GM19324 (cell line): ENCODE measurements at regions not wholly inside any gene's neighbourhood (a gene's known extent, or its start where the extent isn't known, plus 50 kb on each side); places are given as distances from the start of the nearest gene placed in this dataset.
"Not testable (repeated sequence)": the region's sequence is repeated elsewhere in the genome, so short reads cannot be mapped to it uniquely, and the experiment has no call there.

Experiments
- ATAC-seq: cut with Tn5 transposase; IDR thresholded peaks from one replicate; pipeline ENCODE4 v1.9.1; 2021; ENCODE audit warnings: mild to moderate bottlenecking, moderate library complexity; ENCODE audit not compliant: unreplicated experiment, low FRiP score

DNA sequence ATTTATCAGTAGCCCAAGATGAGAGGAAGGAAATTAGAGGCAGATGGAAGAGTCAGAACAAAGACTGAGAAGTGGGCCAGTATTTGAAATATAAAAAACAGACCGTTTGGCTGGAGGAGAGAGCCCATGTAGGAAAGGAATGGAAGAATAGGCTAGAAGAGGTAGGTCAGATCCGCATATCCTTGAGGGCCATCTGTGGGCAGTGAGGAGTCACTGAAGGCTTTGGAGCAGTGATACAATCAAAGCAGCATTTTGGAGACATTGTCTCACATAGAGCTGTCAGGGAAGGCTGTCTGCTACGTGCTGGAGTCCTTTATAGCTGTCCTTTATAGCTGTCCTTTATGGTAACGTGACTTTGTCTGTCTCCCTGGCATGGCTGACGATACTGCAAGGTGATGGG is 92.0 kb upstream of the VEPH1 start:
- no peak for ATAC-seq

DNA sequence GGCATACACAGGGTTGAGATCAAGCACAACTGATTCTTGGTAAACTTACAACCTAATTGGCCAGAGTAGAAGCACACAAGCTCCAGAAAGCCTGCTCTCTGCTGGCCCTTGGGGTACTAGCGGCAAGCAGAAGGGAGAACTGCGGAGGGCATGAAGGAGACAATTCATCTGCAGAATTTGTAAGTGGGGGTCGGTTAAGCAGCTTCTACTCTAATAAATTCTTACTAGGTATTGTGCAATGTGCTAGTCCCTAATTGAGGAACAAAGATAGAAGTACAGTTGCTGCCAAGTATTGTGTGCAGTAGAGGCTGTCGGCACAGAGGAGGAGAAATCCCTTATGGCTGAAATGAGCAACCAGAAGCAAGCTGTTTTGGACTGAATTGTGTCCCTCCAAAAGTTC is 91.2 kb upstream of the VEPH1 start:
- ATAC-seq = no peak

DNA sequence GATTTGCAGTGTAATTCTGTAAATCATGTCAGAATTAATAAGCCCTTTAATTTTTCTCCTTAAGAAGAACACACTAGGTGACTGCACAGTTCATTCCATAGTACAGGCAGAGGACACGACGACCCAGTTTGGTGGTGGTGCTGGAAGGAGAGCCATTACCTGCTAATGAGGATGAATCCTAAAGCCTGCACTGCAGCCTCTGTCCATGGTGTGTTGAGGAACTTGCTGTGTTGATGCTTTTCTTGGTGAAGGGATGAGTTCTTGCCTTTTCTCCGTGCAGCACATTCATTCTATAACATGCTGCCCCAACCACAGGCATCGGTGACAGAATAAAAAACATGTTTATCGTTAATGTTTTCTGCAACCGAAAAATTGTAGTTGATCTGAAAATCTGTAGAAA is 89.6 kb upstream of the VEPH1 start:
- ATAC-seq = no peak

DNA sequence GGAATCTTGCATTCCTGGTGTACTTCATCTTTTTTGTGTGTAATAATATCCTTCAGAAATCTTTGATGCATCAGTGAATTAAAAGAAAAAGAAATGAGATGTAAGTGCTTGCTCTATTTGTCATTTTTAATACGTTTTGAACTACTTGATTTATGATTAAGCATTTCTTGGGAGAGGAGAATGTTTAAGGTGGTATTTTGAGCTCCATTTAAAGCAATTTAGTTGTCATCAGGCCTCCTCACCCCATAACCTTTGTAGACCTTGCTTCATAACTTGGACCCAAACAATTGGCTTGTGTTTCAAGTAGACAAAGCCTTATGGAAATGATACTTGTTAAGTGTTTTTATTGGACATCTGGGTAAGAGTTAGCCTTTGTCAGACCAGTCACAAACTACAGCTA is 87.1 kb upstream of the VEPH1 start:
- no peak for ATAC-seq

DNA sequence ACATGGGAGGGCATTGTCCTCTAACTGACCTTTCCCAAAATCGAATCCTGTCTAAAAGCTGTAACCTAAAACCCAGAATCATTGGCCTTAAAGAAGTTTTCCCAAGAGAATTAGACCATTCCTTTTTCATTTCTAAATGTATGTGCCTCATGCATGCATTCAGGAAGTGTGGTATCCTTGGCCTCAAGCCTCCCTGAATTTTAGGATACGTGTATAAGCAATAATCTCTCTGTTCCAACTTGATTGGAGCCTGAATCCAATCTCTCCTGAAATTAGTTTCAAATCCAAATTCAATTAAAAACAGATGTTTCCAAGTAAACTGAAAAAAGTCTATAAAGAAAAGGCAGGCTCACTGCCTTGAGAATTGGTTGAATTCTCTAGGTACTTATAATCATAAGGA is 86.0 kb upstream of the VEPH1 start:
- no peak for ATAC-seq

DNA sequence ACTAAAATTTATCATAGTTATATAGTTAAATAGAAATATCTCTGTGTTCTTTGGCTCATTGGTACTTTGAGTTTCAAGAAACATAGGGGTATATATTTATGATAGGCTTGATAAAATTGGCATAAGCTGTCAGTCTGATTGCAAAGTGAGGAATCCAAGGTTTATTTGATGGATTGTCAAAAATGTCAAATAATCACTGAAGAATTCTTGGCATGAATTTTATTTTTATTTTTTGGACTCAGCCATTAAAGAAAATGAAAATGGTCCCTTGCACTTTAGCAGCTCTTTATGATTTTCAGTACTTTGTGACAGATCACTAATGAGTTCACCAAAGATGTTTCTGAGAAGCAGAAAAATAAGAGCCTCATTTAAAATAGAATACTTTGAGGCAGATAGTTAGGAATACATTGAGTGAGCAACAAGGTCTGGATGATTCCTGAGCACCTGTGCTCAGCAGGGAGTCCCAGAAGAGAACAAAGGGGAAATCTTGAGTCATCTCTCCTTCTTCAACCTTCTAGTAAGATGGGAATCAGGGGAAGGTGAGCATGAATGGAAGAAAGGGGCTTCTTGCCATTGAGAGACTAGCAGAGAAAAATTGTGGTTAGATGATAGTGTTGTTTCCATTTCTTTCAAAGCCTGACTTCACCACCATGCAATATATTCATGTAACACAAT is 85.3 kb upstream of the VEPH1 start:
- ATAC-seq = no peak

DNA sequence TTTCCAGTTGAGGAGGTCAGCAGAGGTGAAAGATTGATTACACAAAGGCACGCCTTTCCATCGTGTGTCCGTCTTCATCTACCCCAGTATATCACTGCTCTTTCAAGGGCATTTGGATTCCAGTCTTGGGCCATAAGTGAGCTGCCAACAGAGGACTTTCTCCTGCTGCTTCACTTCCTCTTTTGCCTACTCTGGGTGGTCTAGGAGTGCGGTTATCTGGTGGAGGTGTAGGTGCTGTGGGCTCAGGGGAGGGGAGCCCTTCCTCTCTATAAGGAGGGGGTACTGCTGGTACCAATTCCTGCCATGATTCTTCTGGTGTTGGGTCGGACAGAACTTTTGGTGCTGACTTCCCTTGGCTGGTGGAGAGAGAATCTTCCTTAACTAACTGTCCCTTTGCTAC is 83.1 kb upstream of the VEPH1 start:
- ATAC-seq = no peak

DNA sequence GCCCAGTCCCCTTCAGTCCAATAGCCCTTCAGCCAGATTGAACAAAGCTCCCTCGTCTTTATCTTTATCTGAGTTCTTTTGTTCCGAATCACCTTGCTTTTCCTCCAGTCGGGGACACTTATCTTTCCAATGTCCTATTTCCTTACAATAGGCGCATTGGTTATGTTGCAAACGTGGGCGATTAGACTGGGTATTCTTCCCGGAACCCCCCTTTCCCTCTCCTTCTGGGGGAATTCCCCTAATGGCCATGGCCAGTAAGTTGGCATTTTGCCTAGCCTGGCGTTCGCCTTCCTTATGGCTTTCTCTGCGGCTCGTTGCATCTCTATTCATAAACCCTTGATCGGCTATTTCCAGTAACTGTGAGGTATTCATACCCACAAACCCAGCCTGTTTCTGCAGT is 82.2 kb upstream of the VEPH1 start:
- no peak for ATAC-seq

DNA sequence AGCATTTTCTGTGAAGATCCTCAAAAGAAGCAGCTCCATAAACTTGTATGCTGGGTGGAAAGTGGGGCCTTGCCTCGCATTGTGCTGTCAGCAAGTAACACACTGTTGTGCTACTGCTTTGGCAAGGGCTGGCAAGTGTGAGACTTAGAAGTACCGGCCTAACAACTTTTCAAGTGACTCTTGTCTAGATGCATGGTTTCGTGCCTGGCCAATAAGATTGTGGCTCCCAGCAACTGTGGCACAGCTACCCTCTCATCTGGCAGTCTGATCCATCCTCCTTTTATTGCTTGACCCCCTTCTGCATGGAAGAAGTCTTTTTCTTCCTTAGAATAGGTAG is 79.4 kb upstream of the VEPH1 start:
- ATAC-seq = no peak

DNA sequence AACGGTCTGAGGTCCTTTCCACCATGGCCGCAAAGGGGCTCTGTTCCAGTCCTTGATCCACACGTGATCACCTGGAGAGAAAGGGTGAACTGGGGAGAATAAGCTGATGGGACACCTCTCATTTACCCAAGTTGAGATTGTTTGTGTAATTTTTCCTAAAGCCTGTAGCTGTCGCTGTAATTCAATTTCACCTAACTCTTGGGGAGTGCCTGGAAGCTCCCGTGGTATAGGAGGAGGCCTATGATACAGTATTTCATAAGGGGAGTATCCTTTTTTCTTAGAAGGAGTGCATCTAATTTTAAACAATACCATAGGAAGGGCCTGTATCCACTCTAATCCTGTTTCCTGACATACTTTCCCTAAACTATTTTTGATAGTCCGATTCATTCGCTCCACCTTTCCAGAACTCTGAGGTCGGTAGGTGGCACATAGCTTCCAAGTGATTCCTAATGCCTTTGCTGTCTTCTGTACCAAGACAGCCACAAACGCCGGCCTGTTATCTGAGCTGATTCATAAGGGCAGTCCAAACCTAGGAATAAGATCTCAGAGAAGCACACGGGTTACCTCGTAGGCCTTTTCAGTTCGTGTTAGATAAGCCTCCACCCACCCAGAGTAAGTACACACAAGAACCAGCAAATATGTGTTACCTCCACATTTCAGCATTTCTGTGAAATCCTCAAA is 78.9 kb upstream of the VEPH1 start:
- not testable (repeated sequence) for ATAC-seq

DNA sequence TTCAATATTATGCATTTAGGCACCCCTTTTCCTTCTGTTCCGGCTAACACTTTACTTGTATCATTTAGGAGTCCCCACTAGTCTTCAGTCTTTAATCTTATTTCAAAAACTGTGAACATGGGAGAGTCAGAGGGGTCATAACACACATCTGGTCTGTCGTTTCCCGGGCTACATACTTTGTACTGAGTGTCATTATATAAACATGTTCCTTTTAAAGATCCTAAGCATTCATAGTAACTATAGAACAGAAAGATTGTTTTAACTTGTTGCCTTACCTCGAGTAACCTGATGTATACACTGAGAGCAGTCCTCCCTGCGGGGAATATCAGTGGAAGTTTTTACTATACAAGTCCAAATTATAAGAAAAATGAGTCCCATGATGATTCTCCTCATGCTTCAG is 78.2 kb upstream of the VEPH1 start:
- ATAC-seq = no peak

DNA sequence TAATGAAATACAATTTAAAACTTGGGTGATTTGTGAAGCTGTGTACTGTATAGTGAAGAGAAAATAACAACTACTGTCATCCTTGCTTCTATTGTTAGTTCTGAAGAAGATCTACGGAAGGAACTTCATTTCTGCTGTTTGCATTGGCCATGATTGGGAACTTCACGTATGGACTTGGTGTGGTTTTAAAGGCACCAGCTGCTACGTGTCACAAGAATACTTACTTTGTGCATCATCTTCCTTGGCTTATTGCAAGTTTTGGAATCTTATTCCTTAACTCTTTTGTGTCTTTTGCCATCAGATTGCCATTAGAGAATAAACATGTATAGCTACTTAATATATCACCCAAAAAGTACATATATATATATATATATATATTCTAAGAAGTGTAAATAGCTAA is 75.0 kb upstream of the VEPH1 start:
- no peak for ATAC-seq

DNA sequence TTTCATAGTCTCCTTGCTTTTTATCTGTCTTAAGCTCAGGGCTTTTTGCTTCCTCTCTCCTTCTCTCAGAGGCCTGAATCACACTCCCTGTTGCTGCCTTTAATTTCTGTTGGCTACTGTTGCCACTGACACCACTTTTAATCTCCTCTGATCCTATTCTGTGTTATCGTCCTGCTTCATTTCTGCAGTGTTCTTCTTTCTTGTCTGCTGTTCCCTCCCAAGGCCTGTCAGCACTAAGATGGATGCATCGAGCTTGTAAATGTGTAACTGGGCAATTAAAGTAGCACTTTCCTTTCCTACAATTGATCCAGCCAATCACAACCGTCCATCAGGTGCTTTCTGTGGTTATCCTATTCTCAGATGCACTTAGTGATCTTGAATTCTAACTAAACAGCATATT is 71.3 kb upstream of the VEPH1 start:
- no peak for ATAC-seq

DNA sequence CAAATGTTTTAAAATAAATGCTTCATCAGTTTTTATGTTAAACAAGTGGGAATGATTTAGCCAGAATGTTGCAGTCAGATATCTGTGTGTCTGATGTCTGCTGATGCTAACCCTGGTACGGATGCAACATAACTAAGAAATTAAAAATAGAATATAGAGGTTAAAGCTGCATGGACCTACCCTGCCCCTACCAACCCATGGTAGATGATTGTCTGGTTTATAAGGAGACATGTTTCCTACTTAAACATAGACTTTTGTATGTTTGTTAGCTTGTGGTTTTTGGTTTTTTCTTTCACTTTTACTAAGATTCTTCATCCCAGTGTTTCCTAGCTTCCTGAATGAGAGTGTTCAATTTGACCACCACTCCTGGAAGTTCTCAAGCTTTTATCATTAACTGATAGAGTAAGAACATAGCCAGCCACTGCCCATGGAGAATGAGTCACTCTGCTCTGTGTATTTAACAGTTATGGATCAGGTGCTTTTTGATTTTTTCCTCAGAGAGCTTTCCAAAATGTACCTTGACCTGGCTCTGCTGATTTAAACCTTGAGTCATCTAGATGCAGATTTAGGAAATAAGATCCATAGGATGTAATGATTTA is 70.7 kb upstream of the VEPH1 start:
- no peak for ATAC-seq

DNA sequence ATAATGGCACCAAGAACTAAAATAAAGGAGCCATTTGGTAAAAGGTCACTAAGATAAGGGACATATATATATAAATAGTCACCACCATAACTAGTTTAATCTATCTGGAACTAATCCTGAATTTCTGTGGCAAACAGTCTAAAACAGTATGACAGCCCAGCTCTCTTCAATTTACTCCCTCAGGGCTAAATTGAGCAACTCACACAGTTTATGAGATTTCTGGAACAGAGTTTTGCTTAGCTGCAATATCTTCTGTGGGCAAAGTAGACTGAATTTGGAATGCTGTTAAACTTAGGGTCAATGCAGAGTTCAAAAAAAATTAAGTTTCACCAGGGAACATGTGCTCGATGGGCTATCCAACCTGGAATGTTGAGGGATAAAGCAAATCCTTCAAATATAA is 70.1 kb upstream of the VEPH1 start:
- no peak for ATAC-seq

DNA sequence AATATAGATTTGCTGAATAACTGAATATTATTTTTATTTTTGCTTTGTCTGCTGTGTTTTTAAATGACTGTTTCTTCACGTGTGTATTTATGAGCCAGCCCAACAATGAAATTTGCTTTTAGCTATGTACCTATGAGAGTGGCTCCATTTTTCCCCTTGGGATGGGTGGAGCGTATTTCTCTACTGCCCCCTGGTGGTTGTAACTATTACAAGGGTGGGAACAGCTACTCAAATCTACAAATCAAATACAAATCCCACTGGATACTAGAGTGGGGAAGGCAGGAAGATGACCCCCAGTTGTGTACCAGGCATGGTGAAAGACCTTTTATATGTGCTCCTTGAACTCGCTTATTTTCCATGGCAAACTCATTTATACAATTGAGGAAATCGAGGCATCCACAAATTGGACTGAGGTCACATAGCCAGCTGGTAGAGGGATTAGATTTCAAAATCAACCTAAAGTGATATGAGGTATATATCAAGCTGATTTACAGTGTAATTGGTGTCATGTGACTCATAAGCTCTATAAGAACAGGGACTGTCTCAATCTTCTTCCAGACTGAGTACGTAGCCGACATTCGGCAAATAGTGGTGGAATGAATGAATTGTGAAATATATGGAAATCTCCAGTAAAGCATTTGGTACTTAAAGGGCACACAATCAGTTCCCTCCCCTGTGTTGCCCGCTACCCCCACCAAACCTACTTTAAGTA is 69.5 kb upstream of the VEPH1 start:
- ATAC-seq = peak; percentile 70

DNA sequence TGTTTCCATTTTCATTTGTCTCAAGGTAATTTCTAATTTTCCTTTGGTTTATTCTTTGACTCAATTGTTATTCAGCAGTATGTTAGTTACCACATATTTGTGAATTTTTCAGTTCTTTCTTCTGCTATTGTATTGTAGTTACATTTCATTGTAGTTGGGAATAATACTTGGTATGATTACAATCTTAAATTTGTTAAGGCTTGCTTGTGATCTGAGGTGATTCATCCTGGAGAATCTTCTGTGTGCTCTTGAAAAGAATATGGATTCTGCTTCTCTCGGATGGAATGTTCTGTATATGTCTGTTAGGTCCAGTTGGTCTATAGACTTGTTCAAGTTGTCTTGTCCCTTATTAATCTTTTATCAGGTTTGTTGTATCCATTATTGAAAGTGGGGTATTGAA is 63.4 kb upstream of the VEPH1 start:
- ATAC-seq = no peak

DNA sequence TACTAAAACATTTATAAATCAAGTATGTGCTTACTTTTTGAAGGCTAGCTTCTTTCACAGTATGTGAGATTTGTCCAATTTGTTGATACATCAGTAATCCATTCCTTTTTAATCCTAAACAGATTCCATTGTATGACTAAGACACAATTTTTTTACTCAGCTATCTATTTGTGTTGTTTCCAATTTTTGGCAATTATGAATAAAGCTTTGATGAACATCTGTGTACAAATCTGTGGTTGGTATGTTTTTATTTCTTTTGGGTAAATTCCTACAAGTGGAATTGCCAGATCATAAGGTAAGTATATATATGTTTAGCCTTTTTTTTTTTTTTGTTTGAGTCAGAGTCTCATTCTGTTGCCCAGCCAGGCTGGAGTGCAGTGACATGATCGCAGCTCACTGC is 56.2 kb upstream of the VEPH1 start:
- ATAC-seq = no peak
